Activated T-cell treated with anti-CD3 and anti-CD28 coated beads, Interleukin-2, amount 50 U/mL, for 24 hours (primary cell): ENCODE measurements at regions not wholly inside any gene's neighbourhood (a gene's known extent, or its start where the extent isn't known, plus 50 kb on each side); places are given as distances from the start of the nearest gene placed in this dataset.

Source experiments
- DNase-seq: peaks from one replicate; pipeline ENCODE4 v3.0.0-alpha.2; 2020
- H3K27ac Mint-ChIP-seq: 2 replicates; pipeline ENCODE4 v1.8.0; 2020; ENCODE audit warnings: mild to moderate bottlenecking, mixed read lengths
- H3K27me3 Mint-ChIP-seq: 2 replicates; pipeline ENCODE4 v1.8.0; 2020; ENCODE audit warnings: mixed read lengths
- H3K36me3 Mint-ChIP-seq: 2 replicates; pipeline ENCODE4 v1.8.0; 2020; ENCODE audit warnings: low read depth, mixed read lengths
- H3K4me1 Mint-ChIP-seq: 2 replicates; pipeline ENCODE4 v1.8.0; 2020; ENCODE audit warnings: low read depth, mixed read lengths
- H3K4me3 Mint-ChIP-seq: 2 replicates; pipeline ENCODE4 v1.8.0; 2020; ENCODE audit warnings: mild to moderate bottlenecking, moderate library complexity, mixed read lengths
- H3K9me3 Mint-ChIP-seq: 2 replicates; pipeline ENCODE4 v1.8.0; 2020; ENCODE audit warnings: mixed read lengths

DNA sequence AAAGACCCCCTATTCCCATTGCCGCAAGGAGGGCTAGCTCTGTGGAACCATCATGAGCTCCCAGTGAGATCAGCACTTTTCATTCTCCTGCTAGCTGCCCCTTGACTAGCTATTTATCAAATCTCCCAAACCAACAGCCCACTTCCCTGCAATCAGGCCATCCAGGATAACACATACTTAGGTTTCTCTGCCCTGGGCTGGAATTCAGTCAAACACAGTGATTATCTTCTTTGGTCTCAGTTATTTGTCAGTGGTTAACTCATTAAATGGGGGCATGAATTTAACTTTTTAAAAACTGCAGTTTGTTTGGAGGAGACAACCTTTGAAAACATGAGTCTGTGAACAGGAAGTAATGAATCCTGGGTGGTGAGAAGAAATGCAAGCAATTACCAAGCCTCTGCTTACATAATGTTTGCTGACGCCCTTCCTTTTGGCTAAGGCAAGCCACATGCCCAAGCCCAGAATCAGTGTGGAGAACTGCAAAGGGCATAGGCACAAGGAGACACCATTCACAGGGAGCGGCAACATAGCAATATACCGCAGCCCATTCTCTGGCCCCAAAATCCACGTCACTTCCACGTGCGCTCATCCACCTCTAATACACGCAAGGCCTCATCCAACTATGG lies 275.0 kb downstream of the DRD1 start:
- Mint-ChIP-seq H3K4me3 (no peak overlapping the region), H3K27me3 (peaks cover 11% of the 10 kb centered on the region), H3K27ac (no peak overlapping the region), H3K9me3 (no peaks in the 10 kb centered on the region), H3K36me3 (no peaks in the 10 kb centered on the region), H3K4me1 (no peaks in the 10 kb centered on the region)
- DNase-seq, result no peak

DNA sequence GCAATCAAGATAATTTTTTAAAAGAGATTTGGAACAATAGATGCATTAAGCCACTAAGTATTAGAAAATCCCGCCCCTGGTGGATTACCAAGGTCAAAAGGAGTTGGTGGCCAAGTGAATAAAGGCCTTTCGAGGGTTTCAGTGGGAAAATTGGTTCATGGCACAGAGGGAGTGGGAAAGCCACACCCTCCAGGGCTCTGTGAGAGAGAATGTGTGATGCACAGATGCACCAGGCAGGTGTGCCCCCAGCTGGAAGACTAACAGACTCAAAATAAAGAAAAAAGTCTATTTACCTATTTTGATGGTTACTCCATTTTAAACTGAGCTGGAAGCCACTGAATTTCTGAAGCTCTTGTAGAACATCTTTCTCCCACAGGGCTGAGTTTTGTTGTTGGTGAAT lies 278.0 kb downstream of the DRD1 start:
- Mint-ChIP-seq H3K36me3 (no peaks in the 10 kb centered on the region), H3K9me3 (no peaks in the 10 kb centered on the region), H3K4me1 (no peaks in the 10 kb centered on the region), H3K4me3 (no peak overlapping the region), H3K27ac (no peak overlapping the region), H3K27me3 (peaks cover 9% of the 10 kb centered on the region)
- no peak for DNase-seq

DNA sequence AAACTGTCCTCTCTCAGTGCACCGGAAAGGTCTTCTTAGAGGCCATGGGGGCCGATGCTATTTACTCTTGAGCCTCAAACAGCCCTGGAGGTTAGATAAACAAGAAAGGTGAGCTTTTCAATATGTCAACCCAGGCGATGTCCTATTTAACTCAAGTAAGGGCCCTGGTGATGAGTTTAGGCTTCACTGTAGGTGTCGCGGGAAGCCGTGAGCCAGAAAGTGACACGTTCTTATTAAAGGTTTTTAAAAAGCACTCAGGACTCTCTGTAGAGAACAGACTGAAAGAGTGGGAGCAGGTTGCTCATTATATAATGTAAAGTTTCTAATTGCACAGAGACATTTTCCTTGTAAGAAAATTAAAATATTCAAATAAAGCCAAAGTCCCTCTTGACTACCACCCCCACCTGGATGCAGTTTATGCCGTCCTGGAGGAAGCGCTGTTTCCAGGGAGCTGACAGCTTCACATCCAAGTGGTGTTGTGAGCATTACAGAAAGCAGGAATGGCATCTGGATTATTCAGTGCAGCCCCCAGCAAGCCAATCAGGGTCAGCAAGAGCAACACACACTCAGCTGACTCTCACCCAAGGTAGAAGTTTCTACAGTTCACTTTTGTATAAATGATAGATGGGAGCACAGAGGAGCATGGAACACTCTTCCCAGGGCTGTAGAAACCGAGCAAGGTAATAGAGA lies 280.3 kb downstream of the DRD1 start:
- H3K27ac Mint-ChIP-seq, result no peak overlapping the region
- H3K9me3 Mint-ChIP-seq, result no peaks in the 10 kb centered on the region
- no peak overlapping the region for H3K4me3 Mint-ChIP-seq
- no peaks in the 10 kb centered on the region for H3K36me3 Mint-ChIP-seq
- peaks cover 13% of the 10 kb centered on the region for H3K27me3 Mint-ChIP-seq
- DNase-seq, result no peak
- no peaks in the 10 kb centered on the region for H3K4me1 Mint-ChIP-seq

DNA sequence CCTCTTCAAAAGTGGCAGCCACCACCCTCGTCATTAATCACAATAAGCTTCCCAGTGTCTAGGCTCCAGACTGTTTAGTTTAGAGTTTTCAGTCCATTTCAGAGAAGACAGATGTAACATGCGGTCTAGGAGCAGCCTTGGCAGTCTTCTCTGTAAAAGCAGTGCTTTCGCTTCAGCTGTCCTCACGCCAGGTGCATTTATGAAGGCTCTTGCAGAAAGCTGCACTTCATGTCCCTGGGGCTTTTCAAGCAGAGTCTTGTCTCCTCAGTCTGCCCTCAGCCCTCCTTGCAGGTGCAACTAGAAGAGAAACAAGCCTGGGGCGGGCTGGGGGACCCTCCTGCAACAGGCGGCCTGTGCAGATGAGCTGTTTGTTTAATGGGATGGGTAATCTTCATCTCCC lies 281.9 kb downstream of the DRD1 start:
- H3K4me1 Mint-ChIP-seq, result no peaks in the 10 kb centered on the region
- H3K27ac Mint-ChIP-seq, result no peak overlapping the region
- H3K9me3 Mint-ChIP-seq, result no peaks in the 10 kb centered on the region
- no peak overlapping the region for H3K4me3 Mint-ChIP-seq
- H3K27me3 Mint-ChIP-seq, result peaks cover 13% of the 10 kb centered on the region
- no peaks in the 10 kb centered on the region for H3K36me3 Mint-ChIP-seq
- no peak for DNase-seq

DNA sequence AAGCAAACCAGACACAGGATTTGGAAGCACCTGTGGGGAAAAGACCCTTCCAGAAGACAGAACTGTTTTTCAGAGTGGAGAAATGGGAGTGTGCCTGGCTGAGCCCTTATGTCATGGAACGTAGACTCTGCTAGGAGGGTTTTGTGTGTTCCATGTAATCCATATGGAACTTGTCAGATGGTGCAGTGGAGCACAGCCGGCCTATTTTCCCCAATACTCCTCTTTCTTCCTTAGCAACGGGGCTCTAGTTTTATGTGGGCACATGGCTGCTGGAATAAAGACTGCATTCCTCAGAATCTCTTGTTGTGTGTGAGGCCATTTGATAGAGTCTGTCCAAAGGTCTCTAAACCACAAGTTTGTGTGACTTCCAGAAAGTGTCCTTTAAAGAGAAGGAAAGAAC lies 284.0 kb downstream of the DRD1 start:
- H3K4me3 Mint-ChIP-seq, result no peak overlapping the region
- no peak for DNase-seq
- H3K27me3 Mint-ChIP-seq, result peaks cover 9% of the 10 kb centered on the region
- no peaks in the 10 kb centered on the region for H3K4me1 Mint-ChIP-seq
- no peak overlapping the region for H3K27ac Mint-ChIP-seq
- no peaks in the 10 kb centered on the region for H3K9me3 Mint-ChIP-seq
- no peaks in the 10 kb centered on the region for H3K36me3 Mint-ChIP-seq

DNA sequence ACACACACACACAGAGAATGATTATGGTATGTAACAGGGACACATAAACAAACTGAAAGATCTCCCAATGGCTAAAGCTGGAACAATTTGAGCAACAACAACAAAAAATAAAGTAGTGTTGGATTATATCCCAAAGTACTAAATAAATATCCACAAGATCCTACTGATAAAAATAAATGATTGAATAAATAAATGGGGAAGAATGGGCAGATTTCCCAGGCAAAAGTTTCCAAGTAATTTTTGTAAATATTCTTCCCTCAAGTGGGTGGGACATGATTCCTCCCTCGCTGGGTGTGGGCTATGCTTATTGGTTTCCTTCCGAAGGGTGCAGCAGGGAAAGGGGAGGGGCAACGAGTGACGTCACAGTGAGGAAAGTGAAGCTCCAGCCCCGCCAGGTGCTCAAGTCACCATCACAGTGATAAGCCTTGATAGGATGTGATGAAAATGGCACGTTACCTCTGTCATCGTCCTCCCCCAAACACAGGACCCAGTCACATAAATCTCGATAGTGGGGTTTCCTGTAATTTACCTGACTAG lies 295.3 kb downstream of the DRD1 start:
- Mint-ChIP-seq H3K36me3 (no peaks in the 10 kb centered on the region), H3K4me3 (no peak overlapping the region), H3K9me3 (peaks cover 24% of the 10 kb centered on the region), H3K27me3 (peaks cover 4% of the 10 kb centered on the region), H3K27ac (no peak overlapping the region), H3K4me1 (no peaks in the 10 kb centered on the region)
- DNase-seq, result no peak

DNA sequence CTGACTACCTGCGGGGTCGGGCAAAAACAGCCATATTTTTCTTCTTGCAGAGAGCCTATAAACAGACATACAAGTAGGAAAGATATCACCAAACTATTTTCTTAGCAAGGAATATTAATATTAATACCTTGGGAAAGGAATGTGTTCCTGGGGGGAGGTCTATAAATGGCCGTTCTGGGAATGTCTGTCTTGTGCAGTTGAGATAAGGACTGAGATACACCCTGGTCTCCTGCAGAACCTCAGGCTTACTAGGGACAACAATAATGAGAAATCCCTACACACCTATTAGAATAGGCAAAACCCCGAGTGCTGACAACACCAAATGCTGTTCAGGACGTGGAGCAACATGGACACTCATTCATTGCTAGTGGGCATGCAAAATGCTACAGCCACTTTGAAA lies 297.2 kb downstream of the DRD1 start:
- Mint-ChIP-seq H3K4me1 (no peaks in the 10 kb centered on the region), H3K9me3 (peaks cover 23% of the 10 kb centered on the region), H3K27me3 (no peaks in the 10 kb centered on the region), H3K36me3 (no peaks in the 10 kb centered on the region), H3K27ac (no peak overlapping the region), H3K4me3 (no peak overlapping the region)
- DNase-seq, result no peak

DNA sequence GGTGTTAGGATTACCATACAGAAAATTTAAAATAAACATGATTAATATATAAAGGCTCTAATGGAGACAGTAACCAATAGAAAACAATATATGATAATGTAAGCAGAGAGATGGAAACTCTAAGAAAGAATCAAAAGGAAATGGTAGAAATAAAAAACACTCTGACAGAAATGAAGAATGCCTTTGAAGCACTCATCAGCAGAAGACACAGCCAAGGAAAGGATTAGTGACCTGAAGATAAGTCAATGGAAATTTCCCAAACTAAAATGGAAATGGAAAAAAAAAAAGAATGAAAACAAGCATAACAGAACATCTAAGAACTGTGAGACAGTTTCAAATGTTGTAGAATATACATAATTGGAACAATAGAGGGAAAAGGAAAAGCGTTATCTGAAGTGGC lies 302.6 kb downstream of the DRD1 start:
- H3K4me1 Mint-ChIP-seq, result no peaks in the 10 kb centered on the region

DNA sequence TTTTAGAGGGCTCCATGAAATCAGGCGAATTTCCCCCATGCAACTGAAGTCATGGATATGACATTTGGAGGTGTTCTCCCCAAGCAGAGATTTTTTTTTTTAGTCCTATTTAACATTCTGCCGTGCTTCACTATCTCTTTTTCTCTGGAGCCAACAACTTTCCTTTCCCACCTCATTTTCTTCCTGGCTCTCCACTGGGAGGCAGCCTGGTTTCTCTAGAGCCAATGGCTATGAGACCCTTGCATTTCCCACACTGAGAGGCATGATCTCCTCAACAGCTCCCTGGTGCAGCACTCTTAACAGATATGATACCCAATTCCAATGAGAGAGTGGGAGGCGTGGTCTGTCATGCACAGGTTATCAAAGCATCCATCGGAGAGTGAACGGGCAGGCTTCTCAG lies 310.8 kb downstream of the DRD1 start:
- Mint-ChIP-seq H3K9me3 (peaks cover 8% of the 10 kb centered on the region), H3K27me3 (no peaks in the 10 kb centered on the region)

More for the DNA sequence above, 302.6 kb downstream of the DRD1 start:
- H3K36me3 Mint-ChIP-seq, result no peaks in the 10 kb centered on the region
- H3K27me3 Mint-ChIP-seq, result no peaks in the 10 kb centered on the region
- peaks cover 14% of the 10 kb centered on the region for H3K9me3 Mint-ChIP-seq
- H3K4me3 Mint-ChIP-seq, result no peak overlapping the region
- no peak for DNase-seq
- no peak overlapping the region for H3K27ac Mint-ChIP-seq

DNA sequence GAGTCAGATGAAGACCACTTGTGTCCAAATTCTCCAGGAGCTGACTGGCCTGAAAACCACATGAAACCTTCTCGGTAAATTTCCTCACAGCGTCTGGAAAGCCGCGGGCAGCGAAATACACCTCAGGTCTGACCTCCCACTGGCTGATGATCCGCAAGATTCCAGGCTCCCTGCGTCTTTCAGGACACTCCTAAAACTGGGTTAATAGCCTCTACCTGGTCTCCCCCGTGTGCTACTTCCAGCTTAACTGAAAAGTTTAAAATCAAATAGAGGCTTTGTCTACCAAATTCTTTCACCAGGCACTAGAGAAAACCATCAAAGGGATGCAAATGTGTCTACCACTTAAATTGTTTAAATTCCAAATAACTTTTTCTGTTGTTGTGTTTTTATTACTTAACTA lies 312.6 kb downstream of the DRD1 start:
- Mint-ChIP-seq H3K27me3 (no peaks in the 10 kb centered on the region), H3K4me3 (no peak overlapping the region), H3K36me3 (no peaks in the 10 kb centered on the region)

More for the DNA sequence above, 310.8 kb downstream of the DRD1 start:
- H3K4me1 Mint-ChIP-seq, result no peaks in the 10 kb centered on the region
- H3K4me3 Mint-ChIP-seq, result no peak overlapping the region
- no peaks in the 10 kb centered on the region for H3K36me3 Mint-ChIP-seq
- no peak overlapping the region for H3K27ac Mint-ChIP-seq
- no peak for DNase-seq

DNA sequence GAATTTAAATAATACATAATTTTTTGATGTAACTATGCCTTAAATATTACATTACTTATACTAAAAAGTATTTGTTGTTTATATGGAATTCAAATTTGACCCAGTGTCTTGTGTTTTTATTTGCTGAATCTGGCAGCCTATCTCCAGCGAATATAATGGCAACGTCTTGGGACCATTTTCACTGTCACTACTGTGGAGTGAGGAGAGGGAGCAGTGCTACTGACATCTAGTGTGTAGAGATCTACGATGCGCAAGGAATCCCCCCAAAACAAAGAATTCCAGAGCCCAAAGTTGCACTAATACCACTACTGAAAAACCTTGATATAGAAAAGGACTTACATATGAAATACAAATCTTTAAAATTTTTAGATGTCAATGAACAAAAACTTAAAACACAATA lies 314.4 kb downstream of the DRD1 start:
- Mint-ChIP-seq H3K27me3 (no peaks in the 10 kb centered on the region), H3K36me3 (no peaks in the 10 kb centered on the region), H3K27ac (no peak overlapping the region), H3K4me3 (no peak overlapping the region), H3K4me1 (no peaks in the 10 kb centered on the region), H3K9me3 (no peaks in the 10 kb centered on the region)
- no peak for DNase-seq

More for the DNA sequence above, 312.6 kb downstream of the DRD1 start:
- H3K27ac Mint-ChIP-seq, result no peak overlapping the region
- H3K4me1 Mint-ChIP-seq, result no peaks in the 10 kb centered on the region
- DNase-seq, result no peak
- H3K9me3 Mint-ChIP-seq, result peaks cover 7% of the 10 kb centered on the region

DNA sequence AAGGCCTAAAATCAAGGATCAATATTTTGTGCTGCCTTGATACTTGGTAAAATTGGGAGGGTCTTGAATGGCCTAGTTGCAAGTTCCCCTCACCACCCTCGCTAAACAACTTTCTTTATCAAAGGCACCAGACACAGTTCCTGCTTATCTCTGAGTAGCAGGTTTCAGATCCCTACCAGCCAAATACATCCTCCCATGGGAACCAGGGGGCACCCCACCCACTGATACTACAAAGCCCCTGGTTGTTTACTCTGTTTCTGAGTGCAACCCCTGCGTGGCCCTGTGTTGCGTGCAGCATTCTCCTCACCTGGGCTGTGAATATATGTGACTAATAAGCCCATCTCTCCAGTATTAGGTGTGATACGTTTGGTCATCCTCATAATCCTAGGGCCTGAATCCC lies 314.9 kb downstream of the DRD1 start:
- Mint-ChIP-seq H3K4me3 (no peak overlapping the region), H3K9me3 (no peaks in the 10 kb centered on the region), H3K4me1 (no peaks in the 10 kb centered on the region), H3K36me3 (no peaks in the 10 kb centered on the region), H3K27ac (no peak overlapping the region), H3K27me3 (no peaks in the 10 kb centered on the region)
- DNase-seq, result no peak

DNA sequence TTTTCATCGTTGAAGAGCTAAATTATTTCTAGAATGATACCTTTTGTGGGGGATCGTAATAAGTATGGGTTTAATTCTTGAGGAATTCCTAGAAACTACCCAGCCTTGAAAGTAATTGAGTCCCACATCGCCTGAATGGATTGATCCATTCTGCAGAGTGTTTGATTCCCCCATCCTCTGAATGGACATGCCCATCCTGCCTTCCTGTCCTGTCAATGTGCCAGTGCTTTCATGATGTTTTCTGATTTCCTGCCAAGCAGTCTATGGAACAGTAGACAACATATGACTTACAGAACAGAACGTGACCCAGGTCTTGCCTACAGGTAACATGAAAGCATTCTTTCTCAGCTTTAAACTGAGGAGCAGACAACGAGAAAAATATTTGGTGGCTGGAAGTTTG lies 319.2 kb downstream of the DRD1 start:
- DNase-seq, result no peak
- Mint-ChIP-seq H3K27ac (no peak overlapping the region), H3K4me1 (no peaks in the 10 kb centered on the region), H3K36me3 (no peaks in the 10 kb centered on the region), H3K9me3 (no peaks in the 10 kb centered on the region), H3K4me3 (no peak overlapping the region), H3K27me3 (peaks cover 4% of the 10 kb centered on the region)

DNA sequence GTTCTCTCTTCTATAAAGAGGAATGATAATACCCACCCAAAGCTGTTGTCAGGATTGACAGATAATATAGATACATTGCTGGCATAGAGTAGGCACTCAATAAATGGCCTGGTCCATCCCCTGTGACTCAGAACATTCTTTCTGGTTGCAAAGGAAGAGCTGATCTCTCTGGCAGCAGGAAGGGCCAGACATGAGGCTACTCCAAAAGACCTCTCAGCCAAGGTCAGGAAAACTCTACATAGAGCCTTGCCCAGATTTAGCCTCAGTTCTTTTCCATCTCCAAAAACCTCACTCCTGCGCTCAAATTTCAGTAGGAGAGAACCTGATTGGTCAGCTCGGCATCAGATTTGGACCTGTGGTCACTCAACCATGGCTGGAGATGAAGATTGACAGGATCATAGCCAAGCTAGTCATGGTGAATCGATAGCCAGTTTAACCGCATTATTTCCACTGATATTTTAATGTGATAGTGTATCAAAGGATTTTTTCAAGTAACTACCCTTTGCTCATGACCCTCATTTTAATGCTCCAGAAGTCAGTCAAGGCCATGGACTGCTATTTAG lies 319.6 kb downstream of the DRD1 start:
- no peaks in the 10 kb centered on the region for H3K9me3 Mint-ChIP-seq

DNA sequence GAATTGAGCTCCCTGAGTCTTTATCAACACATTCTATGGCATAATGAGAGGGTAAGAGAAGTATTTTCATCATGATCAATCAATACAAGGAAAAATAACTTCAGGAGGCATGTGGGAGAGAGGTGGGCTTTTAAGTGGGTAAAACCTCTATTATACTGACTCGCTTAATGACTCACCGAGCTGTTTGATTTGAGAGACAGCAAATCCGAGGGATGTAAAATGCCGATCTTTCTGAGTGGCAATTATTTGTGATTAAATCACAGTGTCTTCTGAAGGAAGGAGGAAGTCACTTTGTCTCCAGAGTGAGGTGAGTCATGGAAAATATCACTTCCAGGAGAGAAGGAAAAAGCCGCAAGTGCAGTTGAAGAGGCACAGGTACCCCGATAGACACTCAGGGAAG lies 320.4 kb downstream of the DRD1 start:
- H3K27me3 Mint-ChIP-seq, result peaks cover 10% of the 10 kb centered on the region
- H3K4me3 Mint-ChIP-seq, result no peak overlapping the region
- H3K9me3 Mint-ChIP-seq, result no peaks in the 10 kb centered on the region
- H3K27ac Mint-ChIP-seq, result no peak overlapping the region
- no peaks in the 10 kb centered on the region for H3K36me3 Mint-ChIP-seq
- DNase-seq, result no peak
- H3K4me1 Mint-ChIP-seq, result no peaks in the 10 kb centered on the region

More for the DNA sequence above, 319.6 kb downstream of the DRD1 start:
- Mint-ChIP-seq H3K4me1 (no peaks in the 10 kb centered on the region), H3K36me3 (no peaks in the 10 kb centered on the region), H3K27ac (no peak overlapping the region), H3K4me3 (no peak overlapping the region), H3K27me3 (peaks cover 4% of the 10 kb centered on the region)
- no peak for DNase-seq
